HG03571 (cell line): ENCODE measurements at regions not wholly inside any gene's neighbourhood (a gene's known extent, or its start where the extent isn't known, plus 50 kb on each side); places are given as distances from the start of the nearest gene placed in this dataset.
"Not testable (repeated sequence)": the region's sequence is repeated elsewhere in the genome, so short reads cannot be mapped to it uniquely, and the experiment has no call there.

ENCODE experiments used
- ATAC-seq: cut with Tn5 transposase; IDR thresholded peaks from one replicate; pipeline ENCODE4 v1.9.1; 2021; ENCODE audit not compliant: unreplicated experiment

DNA sequence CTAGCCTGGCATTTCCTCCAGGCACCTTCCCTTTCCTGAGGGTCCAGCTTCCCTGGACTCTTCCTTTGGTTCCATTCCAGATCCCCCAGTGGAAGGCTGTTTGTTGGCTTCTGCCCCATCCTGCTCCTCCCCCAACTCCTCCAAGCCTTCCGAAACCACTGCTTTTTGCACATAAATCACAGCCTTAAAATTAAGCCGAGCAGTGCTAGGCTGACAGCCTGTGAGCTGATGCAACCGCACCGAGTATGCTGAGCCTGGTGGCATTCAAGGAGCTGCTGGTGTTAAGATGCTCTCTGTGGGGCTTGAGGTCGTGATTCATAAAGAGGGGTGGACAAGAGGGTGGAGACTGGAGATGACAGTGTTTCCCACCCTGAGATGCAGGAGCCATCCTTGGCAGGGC lies 266.6 kb upstream of the C1orf174 start:
- ATAC-seq = no peak

DNA sequence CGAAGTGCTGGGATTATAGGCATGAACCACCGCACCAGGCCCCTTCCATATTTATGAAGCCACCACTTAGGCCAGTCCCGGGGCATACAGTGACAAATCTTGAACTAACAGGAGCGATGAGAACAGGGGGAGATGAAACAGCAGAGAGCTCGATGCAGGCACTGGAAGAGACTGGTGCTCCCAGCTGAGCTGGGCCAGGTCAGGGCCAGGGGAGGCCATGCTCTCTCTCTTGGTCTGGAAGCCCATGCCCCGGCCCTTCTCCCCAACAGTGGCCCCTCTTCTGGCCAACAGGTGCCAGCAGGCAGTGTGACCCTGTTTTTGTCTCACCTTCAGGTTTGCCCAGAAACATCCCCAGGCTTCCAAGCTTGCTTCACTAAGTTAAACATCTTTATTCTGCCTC lies 269.9 kb upstream of the C1orf174 start:
- ATAC-seq = no peak

DNA sequence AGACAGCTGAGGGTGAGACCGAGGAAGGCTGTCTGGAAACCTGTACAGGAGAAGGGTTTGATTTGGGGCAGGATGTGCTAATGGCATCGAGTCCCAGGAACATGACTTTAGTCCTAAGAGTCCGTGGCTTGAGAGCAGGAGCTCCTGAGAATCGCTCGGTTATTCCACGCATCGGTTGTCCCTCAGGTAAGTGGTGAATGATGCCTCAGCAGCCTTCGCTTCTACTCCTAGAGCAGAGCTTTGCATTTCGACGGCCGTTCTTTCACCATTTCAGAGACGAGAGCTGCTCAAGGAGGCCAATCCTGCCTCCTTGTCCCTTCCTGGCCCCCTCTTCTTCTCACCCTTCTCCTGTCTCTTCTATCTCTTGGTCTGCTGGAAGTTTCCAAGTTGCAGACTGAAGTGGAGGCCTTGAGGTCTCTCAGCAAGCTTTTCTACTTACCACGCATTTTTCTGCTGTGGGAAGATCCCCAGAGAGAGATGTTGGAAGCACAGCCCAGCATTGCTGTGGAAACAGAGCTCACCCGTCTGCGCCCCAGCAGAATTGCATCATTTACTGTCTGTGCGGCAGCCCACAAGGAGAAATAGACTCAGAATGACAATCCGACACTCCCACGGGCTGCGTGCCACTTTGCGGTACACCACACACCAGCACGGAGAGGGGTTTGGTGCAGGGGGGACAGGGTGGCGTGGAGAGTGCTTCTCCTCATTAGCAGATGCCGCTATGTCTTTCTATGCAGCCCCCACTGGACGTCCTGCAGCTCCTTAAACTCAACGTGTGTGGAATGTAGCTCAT lies 270.7 kb upstream of the C1orf174 start:
- ATAC-seq = no peak

DNA sequence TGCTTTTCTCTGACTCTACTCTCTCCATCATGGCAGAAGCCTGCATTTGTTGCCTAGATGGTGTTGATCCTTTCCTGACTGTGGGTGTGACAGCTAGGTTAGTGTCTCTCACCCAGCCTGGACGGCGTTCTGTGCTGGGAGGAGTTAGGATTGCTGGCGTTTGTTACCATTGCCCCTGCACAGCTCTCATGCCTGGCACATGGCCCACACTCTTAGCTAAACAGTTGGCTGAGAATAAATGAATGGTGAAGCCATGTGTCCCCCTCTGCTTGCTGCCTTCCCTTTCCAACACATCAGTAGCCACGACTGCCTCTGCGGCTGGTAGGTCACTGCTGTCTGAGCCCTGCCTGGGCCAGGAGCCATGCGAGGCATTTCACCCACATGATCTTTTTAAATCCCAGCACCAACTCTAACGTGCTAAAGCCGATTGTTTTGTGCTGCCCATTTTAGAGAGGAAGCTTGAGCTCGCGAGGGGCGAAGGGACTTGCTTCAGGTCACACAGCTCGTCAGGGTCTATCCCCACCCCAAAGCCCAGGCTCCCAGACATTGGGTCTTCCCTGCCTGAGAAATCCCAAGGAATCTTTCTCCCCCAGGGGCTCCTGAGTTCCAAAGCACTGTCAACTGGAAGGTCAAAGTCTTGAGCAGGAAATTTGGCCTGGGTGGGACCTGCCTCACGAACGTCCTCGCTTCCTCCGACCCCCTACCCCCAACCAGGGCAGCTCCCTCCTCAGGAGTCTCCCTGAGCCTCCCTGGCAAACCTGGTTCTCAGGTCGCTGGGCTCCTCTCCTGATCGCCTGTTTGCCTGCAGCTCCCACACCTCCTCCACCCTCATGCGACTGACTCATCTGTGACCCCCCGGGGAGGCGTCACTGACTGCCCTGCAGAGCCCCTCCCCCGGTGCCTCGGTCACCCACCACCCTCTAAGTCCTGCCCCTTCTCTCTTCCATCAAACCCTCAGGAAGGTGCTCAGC lies 271.7 kb upstream of the C1orf174 start:
- no peak for ATAC-seq

DNA sequence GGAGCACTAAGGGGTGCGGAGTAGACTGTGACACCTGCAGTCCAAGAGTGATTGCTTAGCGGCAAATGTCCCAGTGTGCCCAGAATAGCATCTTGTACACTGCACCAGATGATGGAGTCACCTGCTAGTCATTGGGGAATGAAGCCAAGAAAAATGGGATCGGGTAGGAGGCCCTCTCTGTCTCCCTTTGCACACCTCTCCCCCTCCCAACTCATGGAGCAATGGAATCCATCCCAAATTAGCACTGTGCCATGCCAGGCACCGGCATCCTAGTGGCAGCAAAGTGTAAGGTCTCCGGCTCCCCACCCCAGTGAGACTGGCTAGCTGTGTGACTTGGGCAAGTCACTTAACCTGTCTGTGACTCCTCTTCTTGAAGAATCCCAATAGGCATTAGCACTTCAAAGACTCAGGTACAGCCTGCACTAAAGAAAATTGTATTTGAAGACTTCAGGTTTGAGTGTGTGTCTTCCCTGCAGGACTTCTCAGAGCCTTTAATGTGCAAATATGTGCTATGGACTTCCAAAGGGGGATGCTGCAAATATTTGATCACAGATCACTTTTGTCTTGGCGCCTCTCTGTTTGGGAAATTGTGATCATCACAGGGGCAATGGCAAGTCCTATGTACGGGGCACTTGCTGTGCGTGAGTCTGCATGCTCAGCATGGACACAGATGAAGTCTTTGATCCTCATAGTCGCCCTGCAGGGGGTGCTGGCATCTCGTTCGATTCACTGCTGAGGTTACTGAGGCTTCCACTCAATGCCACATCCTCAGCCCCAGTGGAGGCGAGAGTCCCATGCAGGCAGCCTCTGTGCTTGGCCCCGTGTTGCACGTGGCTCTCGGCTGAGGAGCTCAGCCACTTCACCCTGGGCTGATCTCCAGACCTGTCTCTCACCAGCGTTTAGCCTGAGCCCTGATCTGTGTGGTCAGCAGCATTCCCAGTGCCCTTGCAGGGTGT lies 272.9 kb upstream of the C1orf174 start:
- ATAC-seq = no peak

DNA sequence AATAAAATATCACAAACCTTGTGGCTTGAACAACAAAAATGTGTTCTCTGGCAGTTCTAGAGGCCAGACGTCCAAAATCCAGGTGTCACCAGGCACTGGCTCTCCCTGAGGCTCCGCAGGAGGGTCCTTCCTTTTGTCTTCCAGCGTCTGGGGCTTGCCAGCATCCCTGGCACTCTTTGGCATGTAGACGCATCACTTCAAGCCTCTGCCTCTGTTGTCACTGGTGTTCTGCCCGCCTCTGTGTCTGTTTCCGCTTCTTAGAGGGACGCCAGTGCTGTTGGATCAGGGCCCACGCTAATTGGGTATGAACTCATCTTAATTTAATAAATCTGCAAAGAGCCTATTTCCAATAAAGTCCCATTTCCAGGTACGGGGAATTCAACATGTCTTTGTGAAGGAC lies 273.7 kb upstream of the C1orf174 start:
- ATAC-seq = no peak

DNA sequence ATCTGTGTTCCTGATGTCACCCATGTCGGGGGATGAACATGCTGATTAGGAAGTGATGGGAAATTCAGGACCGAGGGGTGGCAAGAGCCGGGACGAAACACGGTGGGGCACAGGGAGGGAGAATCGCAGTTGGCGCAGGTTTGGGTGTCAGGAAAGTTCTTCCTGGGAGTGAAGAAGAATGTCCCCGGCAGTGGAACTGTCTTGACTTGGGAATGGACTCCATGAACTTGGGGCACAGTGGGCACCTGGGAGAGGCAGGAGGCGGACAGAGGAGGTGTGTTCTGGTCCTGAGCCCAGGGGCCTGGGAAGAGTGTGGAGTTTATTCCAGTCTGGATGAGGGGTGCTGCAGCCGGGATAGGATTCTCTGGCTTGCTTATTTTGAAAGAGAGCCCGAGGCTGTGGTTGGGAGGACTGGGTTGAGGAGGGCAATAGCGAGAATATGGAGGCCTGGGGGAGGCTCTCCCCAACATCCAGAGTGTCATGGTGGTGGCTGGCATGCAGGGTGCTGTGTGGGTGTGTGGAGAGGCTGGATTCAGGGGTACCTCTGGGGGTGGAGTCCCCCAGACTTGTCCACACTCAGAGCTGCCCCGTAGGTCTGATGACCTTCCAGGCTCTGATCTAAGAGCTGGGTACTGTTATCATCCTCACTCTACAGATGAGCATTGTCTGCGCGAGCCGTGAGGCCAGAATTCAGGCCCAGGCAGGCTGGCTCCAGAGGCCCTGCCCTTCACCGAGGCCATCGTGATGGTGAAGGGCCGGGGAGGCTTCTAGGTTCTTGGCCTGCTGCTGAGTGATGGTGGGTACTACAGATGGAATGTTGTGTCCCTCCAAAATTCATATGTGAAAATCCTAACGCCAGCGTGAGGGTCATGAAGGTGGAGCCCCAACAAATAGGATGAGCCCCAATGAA lies 274.5 kb upstream of the C1orf174 start:
- no peak for ATAC-seq

DNA sequence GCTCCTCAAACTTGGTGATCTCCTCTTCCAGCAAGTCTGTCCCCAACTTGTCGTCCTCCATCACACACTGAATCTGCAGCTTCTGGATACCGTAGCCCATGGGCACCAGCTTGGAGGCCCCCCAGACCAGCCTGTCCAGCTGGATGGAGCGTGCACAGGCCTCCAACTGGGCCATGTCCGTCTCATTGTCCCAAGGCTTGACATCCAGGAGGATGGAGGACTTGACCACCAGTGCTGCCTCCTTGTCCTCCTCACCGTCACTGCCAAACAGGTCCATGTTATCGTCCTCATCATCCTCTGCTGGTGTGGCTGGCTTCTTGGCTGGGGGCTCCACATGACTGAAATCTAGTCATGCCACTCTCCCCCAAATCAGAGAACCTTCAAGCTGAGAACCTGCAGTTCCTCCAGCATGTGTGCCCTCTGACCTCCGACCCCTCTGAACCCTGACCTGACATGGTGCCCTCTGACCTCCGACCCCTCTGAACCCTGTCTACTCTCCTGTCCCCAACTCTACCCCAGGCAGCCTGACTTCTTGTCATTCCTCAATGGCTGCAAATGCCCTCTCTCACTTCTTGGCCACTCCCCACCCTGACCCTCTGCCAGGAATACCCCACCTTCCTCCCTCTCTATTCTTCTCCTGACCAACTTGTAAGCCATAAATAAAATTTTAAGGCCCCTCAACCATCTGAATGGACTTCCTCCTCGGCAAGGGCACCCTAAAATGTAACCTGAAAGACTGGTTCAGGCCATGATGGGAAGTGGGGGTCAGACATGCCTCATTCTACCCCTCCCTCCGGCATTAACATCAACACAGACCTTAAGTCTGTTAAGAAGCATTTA lies 275.7 kb upstream of the C1orf174 start:
- ATAC-seq = no peak

DNA sequence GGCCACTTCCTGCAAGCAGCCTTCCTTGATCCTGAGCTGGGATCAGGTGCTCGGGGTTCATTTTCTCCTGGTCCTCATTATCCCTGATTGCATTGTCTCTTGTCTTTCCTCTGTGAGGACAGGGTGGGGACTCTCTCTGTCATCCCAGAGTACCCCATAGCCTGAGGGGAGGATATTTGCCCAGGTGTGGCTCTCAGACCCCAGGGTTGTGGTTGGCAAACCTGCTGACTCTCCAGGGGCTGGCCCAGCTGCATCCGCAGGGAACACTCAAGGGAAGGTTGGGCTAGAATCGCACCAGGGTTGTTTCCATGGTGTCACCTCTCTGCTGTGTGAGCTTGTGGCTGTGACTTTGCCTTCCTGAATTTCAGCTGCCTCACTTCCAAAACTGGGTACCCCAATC lies 276.8 kb upstream of the C1orf174 start:
- no peak for ATAC-seq

DNA sequence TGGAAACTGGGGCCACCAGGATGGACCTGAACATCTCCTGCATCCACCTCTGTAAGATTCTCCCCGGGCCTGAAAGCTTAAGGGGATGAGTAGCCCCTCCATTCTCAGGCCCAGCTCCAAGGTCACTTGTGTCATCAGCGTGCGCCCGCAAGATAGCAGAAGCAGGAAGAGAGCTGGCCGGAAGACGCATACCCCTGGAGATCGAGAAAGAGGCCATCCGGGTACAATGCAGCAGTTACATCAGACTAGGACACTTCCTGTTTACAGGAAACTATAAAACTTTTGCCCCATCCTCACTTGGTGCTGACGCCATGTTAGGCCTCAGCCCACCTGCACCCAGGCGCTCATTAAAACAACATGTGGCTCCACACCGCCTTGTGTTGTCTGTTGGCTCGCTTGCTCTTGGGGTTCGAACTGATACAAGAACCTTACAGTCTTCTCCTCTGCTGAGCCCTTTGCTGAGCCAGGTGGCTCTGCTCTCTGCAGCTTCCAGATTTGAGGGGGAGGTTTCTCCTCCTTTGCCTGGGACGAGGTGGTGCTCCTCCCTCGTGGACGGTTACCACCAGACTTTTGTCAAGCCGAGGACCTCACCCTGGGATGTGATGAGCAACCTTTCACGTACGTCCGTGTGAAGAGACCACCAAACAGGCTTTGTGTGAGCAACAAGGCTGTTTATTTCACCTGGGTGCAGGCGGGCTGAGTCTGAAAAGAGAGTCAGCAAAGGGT lies 277.5 kb upstream of the C1orf174 start:
- ATAC-seq = no peak

DNA sequence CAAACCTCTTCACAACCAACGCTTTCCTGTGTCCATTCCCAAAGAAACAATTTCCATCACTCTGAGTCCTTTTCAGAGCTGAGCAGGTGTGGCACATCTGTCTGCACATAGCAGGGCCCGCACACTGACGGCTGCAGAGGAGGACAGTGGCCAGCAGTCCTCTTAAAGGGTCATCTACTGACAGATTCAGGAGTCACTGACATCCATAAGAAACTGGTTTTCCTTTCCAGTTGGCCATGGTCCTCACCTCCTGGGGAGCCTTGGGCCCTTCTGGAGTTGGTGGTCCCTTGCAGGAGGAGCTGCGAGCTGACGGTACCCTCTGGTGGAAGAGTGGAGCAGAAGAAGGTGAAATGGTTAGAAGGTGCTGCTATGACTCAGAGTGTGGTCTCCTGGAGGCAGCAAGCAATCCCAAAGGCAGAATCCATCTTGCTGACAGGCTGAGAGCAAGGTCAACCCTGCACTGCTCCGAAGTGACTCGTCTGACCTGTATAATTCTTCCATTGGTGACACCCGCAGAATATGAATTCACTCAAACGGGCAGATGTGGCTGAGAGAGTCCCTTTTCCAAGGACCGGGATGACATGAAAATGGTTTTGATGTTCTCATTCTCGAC lies 278.5 kb upstream of the C1orf174 start:
- no peak for ATAC-seq

DNA sequence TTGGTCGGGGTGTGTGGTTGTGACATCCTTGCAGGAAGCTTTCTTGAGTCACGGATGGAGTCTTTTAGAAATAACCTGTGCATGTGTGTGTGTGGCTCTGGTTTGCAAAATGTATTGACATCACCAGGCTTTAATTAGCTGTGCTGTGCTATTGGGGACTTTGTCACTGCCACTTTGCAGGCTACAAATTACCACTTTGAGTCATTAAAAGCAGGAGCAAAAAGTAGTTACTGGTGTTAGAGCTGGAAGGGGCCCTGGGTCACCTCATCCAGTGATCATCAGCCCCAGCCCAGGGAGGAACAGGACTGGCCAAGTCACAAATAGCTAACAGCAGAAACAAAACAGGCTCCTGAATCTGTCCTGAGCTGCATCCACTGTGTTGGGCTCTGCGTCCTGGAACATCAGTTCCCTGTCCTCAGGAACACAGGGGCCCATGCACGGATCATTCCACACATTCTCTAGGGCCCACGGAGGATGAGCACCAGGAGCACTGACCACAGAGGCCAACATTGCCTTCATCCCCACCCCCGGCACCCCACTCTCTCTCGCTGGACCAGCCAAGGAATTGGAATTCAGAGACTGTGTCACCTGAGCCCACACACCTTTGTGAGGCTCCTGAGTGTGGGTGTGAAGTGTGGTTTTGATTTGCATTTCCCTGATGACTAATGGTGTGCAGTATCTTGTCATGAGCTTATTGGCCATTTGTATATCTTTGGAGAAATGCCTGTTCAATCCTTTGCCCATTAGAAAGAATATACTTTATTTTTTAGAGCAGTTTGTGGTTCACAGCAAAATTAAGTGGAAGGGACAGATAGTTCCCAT lies 280.1 kb upstream of the C1orf174 start:
- ATAC-seq = no peak

DNA sequence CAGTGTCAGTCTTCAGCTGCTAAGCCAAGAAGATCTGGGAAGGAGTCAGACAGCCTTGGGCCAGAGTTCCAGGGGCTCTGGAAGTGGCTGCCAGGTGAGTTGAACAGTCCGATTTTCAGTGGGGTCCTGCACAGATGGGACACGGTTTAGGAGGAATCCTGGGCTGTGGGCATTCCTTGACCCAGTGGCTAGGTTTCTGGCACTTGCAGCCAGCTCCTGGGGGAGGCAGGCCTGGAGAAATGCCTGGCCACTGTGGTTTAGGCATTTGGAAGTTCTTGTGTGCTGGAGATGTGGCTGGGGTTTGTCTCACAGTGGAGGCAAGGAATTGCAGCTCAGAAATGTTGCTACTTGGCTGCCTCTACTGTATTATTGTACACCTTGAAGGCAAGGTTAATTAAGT lies 286.4 kb upstream of the C1orf174 start:
- ATAC-seq = not testable (repeated sequence)

DNA sequence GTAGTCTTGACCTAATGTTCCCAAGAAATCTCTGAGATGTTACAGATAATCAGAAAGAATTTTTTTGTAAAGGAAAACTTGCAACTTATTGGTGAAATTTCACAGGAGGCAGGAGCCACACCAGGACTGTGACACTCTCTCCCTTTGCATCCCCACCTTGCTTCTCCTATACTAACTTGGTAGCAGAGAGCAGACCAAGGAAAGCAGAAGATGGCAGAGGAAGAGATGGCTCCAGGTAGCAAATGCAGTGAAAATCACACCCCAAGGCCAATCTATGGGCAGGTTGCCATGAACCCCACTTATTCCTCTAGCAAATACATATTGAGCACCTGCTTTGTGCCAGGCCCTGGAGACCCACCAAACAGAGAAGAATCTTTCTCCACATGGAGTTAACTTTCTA lies 303.4 kb upstream of the C1orf174 start:
- ATAC-seq = no peak

DNA sequence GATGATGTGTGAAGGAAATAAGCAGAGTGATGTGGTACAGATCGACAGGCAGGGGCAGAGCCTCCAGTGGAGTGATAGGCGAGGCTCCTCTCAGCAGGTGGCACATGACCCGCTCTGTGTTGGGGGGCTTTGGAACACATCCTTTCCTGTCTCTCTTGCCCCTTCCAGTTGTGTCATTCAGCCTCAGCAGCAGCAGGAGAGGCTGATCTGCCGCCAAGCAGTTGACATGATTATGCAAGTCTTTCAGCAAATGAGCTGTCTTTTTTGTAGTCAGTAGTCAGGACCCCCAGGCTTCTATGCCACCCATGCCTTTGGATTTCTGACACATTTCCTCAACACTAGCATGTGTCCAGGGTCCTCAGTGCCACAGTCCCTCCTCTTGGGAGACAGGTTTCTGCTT lies 307.1 kb upstream of the C1orf174 start:
- no peak for ATAC-seq

DNA sequence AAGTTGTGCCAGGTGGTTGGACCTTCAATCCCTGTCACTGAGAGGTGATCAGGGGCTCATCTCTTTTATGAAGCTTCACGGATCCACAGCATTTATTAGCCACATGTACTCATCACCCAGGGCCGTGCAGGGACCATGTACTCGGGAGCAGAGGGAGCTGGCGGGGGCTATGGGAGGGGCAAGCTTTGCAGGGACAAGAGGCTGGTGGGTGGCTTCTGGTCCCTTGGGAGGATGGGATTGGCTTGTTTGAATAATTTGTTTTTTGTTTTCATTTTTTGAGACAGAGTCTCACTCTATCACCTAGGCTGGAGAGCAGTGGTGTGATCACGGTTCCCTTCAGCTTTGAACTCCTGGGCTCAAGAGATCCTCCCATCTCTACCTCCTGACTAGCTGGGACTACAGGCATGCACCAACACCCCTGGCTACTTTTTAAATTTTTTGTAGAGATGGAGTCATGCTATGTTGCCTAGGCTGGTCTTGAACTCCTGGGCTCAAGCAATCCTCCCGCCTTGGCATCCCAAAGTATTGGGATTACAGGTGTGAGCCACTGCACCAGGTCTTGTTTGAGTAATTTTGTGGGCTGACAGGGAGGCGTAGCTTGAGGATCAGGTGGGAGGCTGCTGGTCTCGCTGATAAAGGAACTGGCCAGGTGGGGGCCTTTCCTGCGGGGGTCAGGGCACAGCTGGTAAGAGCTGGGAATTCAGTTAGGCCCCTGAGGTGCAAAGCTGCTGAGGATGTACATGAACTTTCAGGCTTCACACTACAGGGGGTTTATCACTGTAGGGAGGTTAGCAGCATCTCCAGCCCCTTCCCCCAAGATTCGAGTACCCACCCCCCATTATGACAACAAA lies 308.0 kb upstream of the C1orf174 start:
- no peak for ATAC-seq
